ENCODE measurements at regions not wholly inside any gene's neighbourhood (a gene's known extent, or its start where the extent isn't known, plus 50 kb on each side); places are given as distances from the start of the nearest gene placed in this dataset.

GRCh38 chr1:208314431-208314830 is 70.2 kb upstream of the PLXNA2 start (continued):
- TF ChIP-seq TRIM28 (IDR thresholded peaks at IDR 0.05; ENCODE audit: borderline replicate concordance, low read length) = no peak
- TF ChIP-seq ZNF48 (tag by site-specific recombination; IDR thresholded peaks at IDR 0.05) = no peak
- no peak for TF ChIP-seq ZNF19 (tag by site-specific recombination; IDR thresholded peaks at IDR 0.05; ENCODE audit: low read depth)
- no peak for TF ChIP-seq ZNF776 (tag by site-specific recombination; IDR thresholded peaks at IDR 0.05; ENCODE audit: borderline replicate concordance)
- TF ChIP-seq ZNF140 (tag by site-specific recombination; IDR thresholded peaks at IDR 0.05) = no peak
- no peak for TF ChIP-seq ZNF701 (tag by site-specific recombination; IDR thresholded peaks at IDR 0.05)
- TF ChIP-seq ZNF624 (tag by site-specific recombination; IDR thresholded peaks at IDR 0.05) = no peak
- TF ChIP-seq ZNF266 (tag by site-specific recombination; IDR thresholded peaks at IDR 0.05; ENCODE audit: low read depth) = no peak
- no peak for TF ChIP-seq ZNF600 (tag by site-specific recombination; IDR thresholded peaks at IDR 0.05)
- TF ChIP-seq ZNF350 (tag by site-specific recombination; IDR thresholded peaks at IDR 0.05) = no peak
- no peak for TF ChIP-seq ZNF114 (tag by site-specific recombination; IDR thresholded peaks at IDR 0.05)

- no peaks in the 10 kb centered on the region for H3K4me1 ChIP-seq (ENCODE audit: control insufficient read depth, insufficient read depth, low read length)
- TF ChIP-seq ZNF223 (tag by site-specific recombination; IDR thresholded peaks at IDR 0.05) = no peak
- no peak for TF ChIP-seq ZNF146 (tag by site-specific recombination; IDR thresholded peaks at IDR 0.05)
- TF ChIP-seq ZNF704 (tag by site-specific recombination; IDR thresholded peaks at IDR 0.05) = no peak
- TF ChIP-seq ZXDB (tag by site-specific recombination; IDR thresholded peaks at IDR 0.05) = no peak
- no peak for TF ChIP-seq ZSCAN16 (tag by site-specific recombination; IDR thresholded peaks at IDR 0.05)
- no peak for TF ChIP-seq IKZF3 (tag by site-specific recombination; IDR thresholded peaks at IDR 0.05)
- TF ChIP-seq ZNF843 (tag by site-specific recombination; IDR thresholded peaks at IDR 0.05) = no peak
- no peak for TF ChIP-seq ZNF558 (tag by site-specific recombination; IDR thresholded peaks at IDR 0.05)
- no peak for TF ChIP-seq ZBTB17 (tag by site-specific recombination; IDR thresholded peaks at IDR 0.05)
- TF ChIP-seq ZNF394 (tag by site-specific recombination; IDR thresholded peaks at IDR 0.05; ENCODE audit: borderline replicate concordance) = no peak
- no peak overlapping the region for H3K4me3 ChIP-seq (ENCODE audit: low read depth, low read length)
- H3K27ac ChIP-seq (ENCODE audit: extremely low read depth, low read depth, low read length) = no peak overlapping the region
- ChIA-PET CTCF (interaction anchor here (0.8 kb wide), 2 partner anchors 81 to 1248 kb away, joined by 3 read pairs; no protein-coding TSS in a partner anchor), POLR2A (no interaction called here)
- no peaks in the 10 kb centered on the region for H3K9me3 ChIP-seq (ENCODE audit: control insufficient read depth, insufficient read depth, low read depth, low read length)
- H3K36me3 ChIP-seq (ENCODE audit: control insufficient read depth in 2 of 2, insufficient read depth in 1 of 2, low read length in 2 of 2) = no peaks in the 10 kb centered on the region
These were observed 74.1 kb upstream of the PLXNA2 start for GRCh38 chr1:208318150-208318734.

GRCh38 chr1:208324005-208324404 is 79.8 kb upstream of the PLXNA2 start:
- H3K9me3 ChIP-seq (ENCODE audit: control insufficient read depth, insufficient read depth, low read depth, low read length) = no peaks in the 10 kb centered on the region
- no peaks in the 10 kb centered on the region for H3K36me3 ChIP-seq (ENCODE audit: control insufficient read depth in 2 of 2, insufficient read depth in 1 of 2, low read length in 2 of 2)
- no peak for TF ChIP-seq ZNF791 (tag by site-specific recombination; IDR thresholded peaks at IDR 0.05)
- no peak for TF ChIP-seq ZNF16 (tag by site-specific recombination; IDR thresholded peaks at IDR 0.05; ENCODE audit: low read depth)
- no peak for TF ChIP-seq GLI2 (tag by site-specific recombination; IDR thresholded peaks at IDR 0.05; ENCODE audit: borderline replicate concordance, low read depth)
- no peak for TF ChIP-seq ZNF433 (tag by site-specific recombination; IDR thresholded peaks at IDR 0.05; ENCODE audit: low read depth)
- TF ChIP-seq ZNF394 (tag by site-specific recombination; IDR thresholded peaks at IDR 0.05; ENCODE audit: borderline replicate concordance) = no peak
- TF ChIP-seq ZSCAN30 (tag by site-specific recombination; IDR thresholded peaks at IDR 0.05) = no peak
- no peak for TF ChIP-seq ZNF830 (tag by site-specific recombination; IDR thresholded peaks at IDR 0.05; ENCODE audit: low read depth)
- TF ChIP-seq SP2 (tag by site-specific recombination; IDR thresholded peaks at IDR 0.05) = no peak
- TF ChIP-seq ZNF248 (tag by site-specific recombination; IDR thresholded peaks at IDR 0.05) = no peak
- TF ChIP-seq ZNF658 (tag by site-specific recombination; IDR thresholded peaks at IDR 0.05) = no peak
- no peak for TF ChIP-seq GLI4 (tag by site-specific recombination; IDR thresholded peaks at IDR 0.05)
- TF ChIP-seq HOXD13 (CRISPR knock-in tag; IDR thresholded peaks at IDR 0.05; ENCODE audit: borderline replicate concordance) = no peak
- no peak for TF ChIP-seq SCRT2 (tag by site-specific recombination; IDR thresholded peaks at IDR 0.05)
- no peak for TF ChIP-seq ZIC2 (tag by site-specific recombination; IDR thresholded peaks at IDR 0.05)
- no peak for TF ChIP-seq ZNF837 (tag by site-specific recombination; IDR thresholded peaks at IDR 0.05)
- TF ChIP-seq EGR2 (tag by site-specific recombination; IDR thresholded peaks at IDR 0.05; ENCODE audit: low read depth) = no peak
- H3K27ac ChIP-seq (ENCODE audit: extremely low read depth, low read depth, low read length) = no peak overlapping the region
- ChIA-PET POLR2A (no interaction called here), CTCF (interaction anchor here (0.6 to 1.0 kb wide), 3 partner anchors 72 to 302 kb away, joined by 3 to 4 read pairs (median 4); no protein-coding TSS in a partner anchor)
- no peaks in the 10 kb centered on the region; the same call in 1 of the 2 replicates for H3K4me1 ChIP-seq (ENCODE audit: control insufficient read depth, insufficient read depth, low read length)
- no peak overlapping the region for H3K4me3 ChIP-seq (ENCODE audit: low read depth, low read length)
